HCT116 (cell line): ENCODE measurements at regions not wholly inside any gene's neighbourhood (a gene's known extent, or its start where the extent isn't known, plus 50 kb on each side); places are given as distances from the start of the nearest gene placed in this dataset.

Experiments
- ATAC-seq: fragments of 200-7000 bp; cut with Tn5 transposase; 2 replicates; pipeline ENCODE4 v1.9.1; 2020; ENCODE audit warnings: mild to moderate bottlenecking, moderate library complexity
- BruUV-seq: library from RNA; stranded (reverse); fragments of 400-500 nt; replicated peaks from 2 replicates; lab custom pipeline; 2021; lab: Mats Ljungman, UMichigan
- CTCF ChIA-PET: fragments of 300-600 bp; sonication (Branson Sonifier 250); formaldehyde crosslinking; loops from one replicate; lab custom pipeline; 2021; ENCODE audit warnings: antibody characterized with exemption; lab: Charles Lee
- POLR2A ChIA-PET: fragments of 300-600, 350-600 bp; sonication (Branson Sonifier 250); formaldehyde crosslinking; loops from one replicate; lab custom pipeline; 2021; ENCODE audit warnings: antibody characterized with exemption; lab: Charles Lee
- RAD21 ChIA-PET, 2 experiments: fragments of 300-600 bp; sonication (Branson Sonifier 250); formaldehyde crosslinking; loops; one replicate each; lab custom pipeline; 2023; ENCODE audit warnings: low total read pairs in 2 of 2; ENCODE audit not compliant: uncharacterized antibody in 2 of 2, unreplicated experiment in 2 of 2, low non-redundant PET in 1 of 2; lab: Charles Lee
- DNase-seq: peaks from one replicate; pipeline ENCODE4 v3.0.0-alpha.2; 2010; ENCODE audit warnings: low read depth, low spot score
- H2AFZ ChIP-seq: fragments of 200-600 bp; shearing (Covaris generic), sonication (generic); 2 replicates; pipeline ENCODE4 v1.6.1; 2017; ENCODE audit warnings: low read depth, mixed run types, mixed read lengths, antibody characterized with exemption, low read length; ENCODE audit not compliant: poor library complexity, severe bottlenecking
- H3K27ac ChIP-seq: 2 replicates; pipeline ENCODE4 v1.5.1; 2012; ENCODE audit warnings: low read depth, low read length
- H3K27me3 ChIP-seq: fragments of 200-600 bp; sonication (generic); 2 replicates; pipeline ENCODE4 v1.6.1; 2016; ENCODE audit warnings: mixed run types, low read length, mixed read lengths; ENCODE audit not compliant: insufficient read depth
- H3K36me3 ChIP-seq, 2 experiments: fragments of 200-500 bp in 1 of 2; fragments of 200-600 bp in 1 of 2; sonication (Bioruptor generic) in 1 of 2; sonication (generic) in 1 of 2; 2 replicates each; pipeline versions ENCODE4 v1.5.1 to v1.6.1; 2014 to 2016; ENCODE audit warnings: low read length in 2 of 2, inconsistent platforms in 1 of 2, mixed read lengths in 1 of 2, mixed run types in 1 of 2; ENCODE audit not compliant: insufficient read depth in 2 of 2, control insufficient read depth in 1 of 2
- H3K4me1 ChIP-seq, 2 experiments: fragments of 200-600 bp in 1 of 2; sonication (generic) in 1 of 2; 2 replicates each; pipeline versions ENCODE4 v1.5.1 to v1.6.1; 2012 to 2017; ENCODE audit warnings: low read length in 2 of 2, inconsistent platforms in 1 of 2, mild to moderate bottlenecking in 1 of 2, mixed read lengths in 1 of 2, mixed run types in 1 of 2, moderate library complexity in 1 of 2; ENCODE audit not compliant: insufficient read depth in 2 of 2, control insufficient read depth in 1 of 2
- H3K4me2 ChIP-seq: fragments of 200-600 bp; sonication (generic); 2 replicates; pipeline ENCODE4 v1.6.1; 2017; ENCODE audit warnings: mixed run types, low read length, mixed read lengths
- H3K4me3 ChIP-seq, 2 experiments: fragments of 200-600 bp in 1 of 2; sonication (generic) in 1 of 2; replicated peaks in 1 of 2; 2 replicates each; pipeline ENCODE4 v1.5.1; 2011 to 2016; ENCODE audit warnings: low read length in 2 of 2, control low read depth in 1 of 2, low read depth in 1 of 2, mild to moderate bottlenecking in 1 of 2, mixed read lengths in 1 of 2, mixed run types in 1 of 2
- H3K79me2 ChIP-seq: fragments of 200-600 bp; sonication (generic); 2 replicates; pipeline ENCODE4 v1.6.1; 2017; ENCODE audit warnings: mild to moderate bottlenecking, mixed run types, low read length, moderate library complexity, mixed read lengths; ENCODE audit not compliant: insufficient read depth
- H3K9ac ChIP-seq: fragments of 200-600 bp; sonication (generic); 2 replicates; pipeline ENCODE4 v1.6.1; 2016; ENCODE audit warnings: low read length, mixed read lengths
- H3K9me2 ChIP-seq: fragments of 200-600 bp; sonication (generic), shearing (Covaris generic); 2 replicates; pipeline ENCODE4 v1.6.1; 2017; ENCODE audit warnings: mixed run types, mild to moderate bottlenecking, moderate library complexity; ENCODE audit not compliant: insufficient read depth
- H3K9me3 ChIP-seq, 2 experiments: fragments of 200-500 bp in 1 of 2; fragments of 200-600 bp in 1 of 2; sonication (Bioruptor generic) in 1 of 2; sonication (generic) in 1 of 2; 2 replicates each; pipeline ENCODE4 v1.6.1; 2014 to 2017; ENCODE audit warnings: low read length in 2 of 2, mixed read lengths in 2 of 2, inconsistent platforms in 1 of 2, low read depth in 1 of 2, mild to moderate bottlenecking in 1 of 2, mixed run types in 1 of 2, moderate library complexity in 1 of 2; ENCODE audit not compliant: control insufficient read depth in 1 of 2, insufficient read depth in 1 of 2
- H4K20me1 ChIP-seq: fragments of 200-600 bp; sonication (generic), shearing (Covaris generic); 2 replicates; pipeline ENCODE4 v1.6.1; 2017; ENCODE audit warnings: mixed run types, mild to moderate bottlenecking, moderate library complexity; ENCODE audit not compliant: insufficient read depth
- CBX3 ChIP-seq: IDR thresholded peaks from 2 replicates; pipeline ENCODE4 v1.6.1; 2012; ENCODE audit warnings: low read depth
- CEBPB ChIP-seq: IDR thresholded peaks from 2 replicates; pipeline ENCODE4 v1.6.1; 2012; ENCODE audit warnings: low read depth
- EGR1 ChIP-seq: IDR thresholded peaks from 2 replicates; pipeline ENCODE4 v1.6.1; 2012; ENCODE audit warnings: low read depth
- ELF1 ChIP-seq: IDR thresholded peaks from 2 replicates; pipeline ENCODE4 v1.6.1; 2012; ENCODE audit warnings: low read depth, borderline replicate concordance
- FOSL1 ChIP-seq: IDR thresholded peaks from 2 replicates; pipeline ENCODE4 v1.6.1; 2012; ENCODE audit warnings: low read depth
- POLR2A ChIP-seq: IDR thresholded peaks from 2 replicates; pipeline ENCODE4 v1.7.0; 2011; ENCODE audit warnings: borderline replicate concordance; ENCODE audit not compliant: insufficient read depth, insufficient read length; ENCODE audit errors: extremely low read depth
- POLR2AphosphoS5 ChIP-seq: IDR thresholded peaks from 2 replicates; pipeline ENCODE4 v1.6.1; 2011; ENCODE audit warnings: mild to moderate bottlenecking, low read depth, low read length, moderate library complexity
- REST ChIP-seq: IDR thresholded peaks from 2 replicates; pipeline ENCODE4 v1.6.1; 2012; ENCODE audit warnings: low read depth
- SP1 ChIP-seq: IDR thresholded peaks from 2 replicates; pipeline ENCODE4 v1.6.1; 2012; ENCODE audit warnings: low read depth
- SRF ChIP-seq: IDR thresholded peaks from 2 replicates; pipeline ENCODE4 v1.6.1; 2012; ENCODE audit warnings: low read depth
- TCF7L2 ChIP-seq: IDR thresholded peaks from 2 replicates; pipeline ENCODE4 v1.7.0; 2011; ENCODE audit warnings: borderline replicate concordance, inconsistent platforms; ENCODE audit not compliant: insufficient read depth, insufficient read length; ENCODE audit errors: extremely low read depth
- YY1 ChIP-seq: IDR thresholded peaks from 2 replicates; pipeline ENCODE4 v1.6.1; 2011; ENCODE audit warnings: low read length, low read depth, moderate library complexity, mild to moderate bottlenecking; ENCODE audit not compliant: insufficient replicate concordance; ENCODE audit errors: extremely low read depth
- ZFX ChIP-seq: fragments of 450-650 bp; IDR thresholded peaks from 2 replicates; pipeline ENCODE4 v1.6.1; 2017
- intact Hi-C: fragments of 100-400 bp; cut with micrococcal nuclease; formaldehyde crosslinking; loops from 2 replicates; pipeline ENCODE4 v1.10.0; 2022
- TF ChIP-seq, protein P1 (sequence below), 3 experiments: fragments of 200-600 bp in 1 of 3; sonication (generic) in 1 of 3; IDR thresholded peaks in 2 of 3; conservative IDR thresholded peaks in 1 of 3; 2 replicates each; pipeline ENCODE4 v1.5.1; 2012 to 2017; ENCODE audit warnings: low read depth in 2 of 3, low read length in 2 of 3, antibody characterized with exemption in 1 of 3, borderline replicate concordance in 1 of 3, control low read depth in 1 of 3, mild to moderate bottlenecking in 1 of 3, mixed read lengths in 1 of 3, mixed run types in 1 of 3, moderate library complexity in 1 of 3; ENCODE audit not compliant: insufficient read depth in 1 of 3

DNA sequence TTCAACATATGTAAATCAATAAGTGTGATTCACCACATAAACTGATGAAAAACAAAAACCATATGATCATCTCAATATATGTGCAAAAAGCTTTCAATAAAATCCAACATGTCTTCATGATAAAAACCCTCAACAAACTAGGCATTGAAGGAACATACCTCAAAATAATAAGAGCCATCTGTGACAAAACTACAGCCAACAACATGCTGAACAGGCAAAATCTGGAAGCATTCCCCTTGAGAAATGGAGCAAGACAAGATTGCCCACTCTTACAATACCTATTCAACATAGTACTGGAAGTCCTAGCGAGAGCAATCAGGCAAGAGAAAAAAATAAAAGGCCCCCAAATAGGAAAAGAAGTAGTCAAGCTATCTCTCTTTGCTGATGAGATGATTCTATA lies 76.5 kb downstream of the OTOR start:
- no peak for TF ChIP-seq POLR2AphosphoS5
- TF ChIP-seq ZFX = no peak
- TF ChIP-seq POLR2A = no peak
- no peak for TF ChIP-seq EGR1
- no peak for TF ChIP-seq TCF7L2
- TF ChIP-seq, protein P1, sequence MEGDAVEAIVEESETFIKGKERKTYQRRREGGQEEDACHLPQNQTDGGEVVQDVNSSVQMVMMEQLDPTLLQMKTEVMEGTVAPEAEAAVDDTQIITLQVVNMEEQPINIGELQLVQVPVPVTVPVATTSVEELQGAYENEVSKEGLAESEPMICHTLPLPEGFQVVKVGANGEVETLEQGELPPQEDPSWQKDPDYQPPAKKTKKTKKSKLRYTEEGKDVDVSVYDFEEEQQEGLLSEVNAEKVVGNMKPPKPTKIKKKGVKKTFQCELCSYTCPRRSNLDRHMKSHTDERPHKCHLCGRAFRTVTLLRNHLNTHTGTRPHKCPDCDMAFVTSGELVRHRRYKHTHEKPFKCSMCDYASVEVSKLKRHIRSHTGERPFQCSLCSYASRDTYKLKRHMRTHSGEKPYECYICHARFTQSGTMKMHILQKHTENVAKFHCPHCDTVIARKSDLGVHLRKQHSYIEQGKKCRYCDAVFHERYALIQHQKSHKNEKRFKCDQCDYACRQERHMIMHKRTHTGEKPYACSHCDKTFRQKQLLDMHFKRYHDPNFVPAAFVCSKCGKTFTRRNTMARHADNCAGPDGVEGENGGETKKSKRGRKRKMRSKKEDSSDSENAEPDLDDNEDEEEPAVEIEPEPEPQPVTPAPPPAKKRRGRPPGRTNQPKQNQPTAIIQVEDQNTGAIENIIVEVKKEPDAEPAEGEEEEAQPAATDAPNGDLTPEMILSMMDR (IDR thresholded peaks at IDR 0.05 in 2 of 3, conservative IDR thresholded peaks at IDR 0.05 in 1 of 3; ENCODE audit: borderline replicate concordance in 1 of 3, insufficient read depth in 1 of 3, low read depth in 2 of 3, low read length in 2 of 3) = no peak
- no peak for TF ChIP-seq FOSL1
- no peak for TF ChIP-seq SP1
- no peak for TF ChIP-seq ELF1
- TF ChIP-seq CEBPB = no peak
- no peak for TF ChIP-seq YY1
- no peak for TF ChIP-seq REST
- no peak for TF ChIP-seq SRF
- no peak for TF ChIP-seq CBX3
- Histone ChIP-seq H3K27me3 (no peaks in the 10 kb centered on the region), H2AFZ (no peak overlapping the region), H3K27ac (no peak overlapping the region), H3K79me2 (no peaks in the 10 kb centered on the region), H3K36me3 (no peaks in the 10 kb centered on the region), H3K9ac (no peak overlapping the region), H3K4me1 (no peaks in the 10 kb centered on the region), H3K9me3 (no peaks in the 10 kb centered on the region), H3K4me2 (no peak overlapping the region), H3K4me3 (no peak overlapping the region), H3K9me2 (no peaks in the 10 kb centered on the region), H4K20me1 (no peaks in the 10 kb centered on the region)
- ChIA-PET CTCF (no interaction called here), RAD21 (no interaction called here), POLR2A (no interaction called here)
- BruUV-seq = no TSS peak
- ATAC-seq = no peak
- intact Hi-C loops = no loop called here
- no peak for DNase-seq
